GM21723 (cell line): ENCODE measurements at regions not wholly inside any gene's neighbourhood (a gene's known extent, or its start where the extent isn't known, plus 50 kb on each side); places are given as distances from the start of the nearest gene placed in this dataset.
"Not testable (repeated sequence)": the region's sequence is repeated elsewhere in the genome, so short reads cannot be mapped to it uniquely, and the experiment has no call there.

ENCODE experiments used
- ATAC-seq: cut with Tn5 transposase; IDR thresholded peaks from one replicate; pipeline ENCODE4 v1.9.1; 2021; ENCODE audit warnings: mild to moderate bottlenecking, moderate library complexity; ENCODE audit not compliant: unreplicated experiment

DNA sequence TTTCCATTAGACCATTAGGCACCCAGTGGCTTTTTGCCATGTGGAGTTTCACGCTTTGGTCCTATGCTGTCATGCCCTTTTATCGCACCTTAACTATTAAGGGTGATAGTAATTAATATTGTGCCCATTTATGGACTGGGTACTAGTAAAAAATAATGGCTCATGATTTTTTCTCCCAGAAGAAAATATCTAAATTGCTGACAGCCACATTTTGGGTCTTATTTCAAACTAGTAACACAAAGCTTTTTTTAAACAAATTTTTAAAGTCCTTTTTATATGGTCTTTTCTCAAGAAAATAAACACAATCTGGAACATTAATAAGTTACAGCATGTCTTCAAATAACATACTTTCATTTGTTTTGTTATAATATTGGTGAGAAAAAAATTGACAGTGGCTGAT lies 179.7 kb downstream of the ANKRD7 start:
- no peak for ATAC-seq

DNA sequence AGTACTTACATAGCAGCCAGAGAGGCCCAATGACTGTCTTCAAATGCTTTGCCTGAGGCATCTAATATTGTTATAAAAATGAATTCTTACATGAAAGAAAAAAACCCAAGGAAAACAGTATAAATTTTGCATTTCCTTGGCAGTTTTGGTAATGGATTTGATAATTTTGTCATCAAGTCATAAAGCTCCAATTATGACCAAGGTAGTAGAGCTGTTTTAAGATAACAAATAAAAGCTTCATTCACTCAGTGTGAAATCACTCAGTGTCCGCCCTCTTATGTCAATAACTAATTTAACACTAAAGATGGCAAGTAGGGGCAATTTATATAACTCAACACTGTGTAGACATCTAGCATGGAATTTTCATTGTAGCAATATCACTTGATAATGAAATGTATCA lies 193.9 kb downstream of the ANKRD7 start:
- no peak for ATAC-seq

GRCh38 chr7:118420888-118421287 lies 196.4 kb downstream of the ANKRD7 start:
- ATAC-seq: no peak

DNA sequence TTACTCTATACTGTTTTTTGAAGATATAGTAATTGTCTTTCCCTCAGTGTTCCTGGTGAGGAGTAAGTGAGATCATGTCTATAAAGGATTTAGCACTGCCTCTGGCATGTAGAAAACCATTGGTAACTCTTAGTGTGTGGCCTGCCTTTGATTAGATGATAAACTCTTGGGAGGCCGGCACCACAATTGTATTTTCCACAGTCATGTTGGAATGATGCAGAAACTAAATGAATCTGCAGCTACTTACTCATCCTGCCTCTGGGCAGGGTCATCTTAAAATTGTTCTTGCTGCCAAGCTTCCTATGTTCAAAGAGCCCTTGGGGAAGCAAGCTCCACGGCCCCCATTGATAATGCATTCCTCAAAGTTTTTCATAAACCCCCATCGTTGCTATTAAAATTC lies 204.6 kb downstream of the ANKRD7 start:
- no peak for ATAC-seq

DNA sequence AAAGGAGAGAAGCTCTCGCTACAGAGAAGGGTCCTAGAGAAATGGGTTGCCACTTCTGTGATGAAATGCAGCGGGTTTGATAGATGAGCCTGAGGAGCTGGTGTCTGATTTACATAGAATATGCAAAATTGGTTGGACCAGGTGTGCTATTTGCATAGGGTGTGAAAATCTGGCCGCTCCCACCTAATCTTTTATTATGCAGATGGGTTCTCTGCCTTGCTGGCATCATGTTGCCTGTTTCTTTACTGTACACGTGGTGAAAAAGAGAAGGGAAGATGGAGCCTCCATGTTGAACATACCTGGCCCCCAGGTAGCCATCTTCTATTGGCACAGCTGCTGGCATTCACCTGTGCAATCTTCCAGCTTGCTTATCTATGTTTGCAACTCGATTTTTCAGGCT lies 212.2 kb downstream of the ANKRD7 start:
- no peak for ATAC-seq

- ATAC-seq: not testable (repeated sequence)
Observed at GRCh38 chr7:118449030-118449429, 224.5 kb downstream of the ANKRD7 start.

- no peak for ATAC-seq
Observed at GRCh38 chr7:118449797-118450567, 225.5 kb downstream of the ANKRD7 start.

GRCh38 chr7:118452128-118452527 lies 227.6 kb downstream of the ANKRD7 start:
- ATAC-seq: no peak

DNA sequence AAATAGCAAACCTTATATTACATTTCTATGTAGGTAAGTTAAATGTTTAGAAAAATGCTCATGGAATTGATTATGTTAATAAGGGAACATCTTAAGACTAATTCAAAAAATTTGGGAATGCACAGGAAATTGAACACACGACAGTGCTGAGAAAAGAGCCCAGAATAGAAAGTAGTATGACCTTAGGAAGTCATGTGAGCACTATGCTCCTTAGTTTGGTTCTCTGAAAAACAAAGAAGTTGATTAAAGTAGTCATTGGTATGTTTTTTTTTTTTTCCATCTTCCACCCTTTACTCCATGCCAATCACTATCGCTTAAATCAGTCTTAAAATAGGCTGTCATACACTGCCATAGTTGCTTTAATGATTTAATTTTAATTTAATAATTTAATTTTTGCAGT lies 242.9 kb downstream of the ANKRD7 start:
- ATAC-seq: no peak

DNA sequence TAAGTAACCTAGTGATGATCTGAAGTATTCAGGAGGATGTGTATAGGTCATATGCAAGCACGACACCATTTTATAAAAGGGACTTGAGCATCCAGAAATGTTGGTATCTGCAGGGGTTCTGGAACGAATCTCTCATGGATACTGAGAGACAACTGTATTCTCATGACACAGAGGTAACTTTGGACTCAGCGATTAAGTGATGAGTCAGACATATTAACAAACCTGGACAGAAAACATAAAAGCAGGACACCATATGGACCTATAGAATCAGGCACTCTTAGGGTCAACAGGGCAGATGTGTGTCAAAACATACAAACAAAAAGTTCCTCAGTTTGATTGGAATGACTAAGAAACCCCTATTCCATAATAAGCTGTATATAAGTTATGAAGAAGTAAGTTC lies 248.1 kb downstream of the ANKRD7 start:
- ATAC-seq: no peak

DNA sequence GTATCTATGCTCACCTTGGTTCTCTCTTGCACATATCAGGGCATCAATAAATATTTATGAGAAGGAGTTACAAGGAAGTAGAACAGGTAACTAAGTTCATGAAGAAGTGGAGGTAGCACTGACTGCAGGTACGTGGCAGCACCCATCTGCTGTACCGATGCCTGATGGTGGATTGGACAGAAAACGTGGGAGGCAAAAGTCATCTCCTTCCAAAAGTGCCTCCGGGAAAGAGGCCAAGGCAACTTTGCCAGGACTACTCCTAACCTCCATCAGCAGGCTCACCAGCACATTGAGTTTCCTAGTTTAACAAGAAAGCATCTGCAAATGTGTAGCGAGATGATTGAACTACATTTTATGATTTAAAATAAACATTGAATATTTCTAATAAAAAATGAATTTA lies 248.8 kb downstream of the ANKRD7 start:
- no peak for ATAC-seq

DNA sequence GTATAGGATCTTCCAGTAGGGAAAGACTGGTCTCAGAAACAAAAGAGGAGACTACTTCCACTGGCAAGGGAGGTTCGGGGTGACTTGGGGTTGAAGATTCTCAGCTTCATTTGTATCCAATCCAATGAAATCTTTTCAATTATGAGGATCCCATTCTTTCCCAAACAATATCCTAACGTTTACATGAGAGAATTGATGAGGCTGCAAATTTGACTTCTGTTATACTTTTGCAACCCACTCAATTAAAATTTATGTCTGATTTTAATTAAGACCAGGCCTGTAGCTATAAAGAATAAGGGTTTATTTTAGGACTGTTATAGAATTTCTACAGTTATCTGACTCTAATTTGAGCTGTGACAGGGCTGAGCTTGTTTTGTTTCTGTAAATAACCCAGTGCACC lies 251.5 kb downstream of the ANKRD7 start:
- no peak for ATAC-seq

GRCh38 chr7:118477036-118477435 lies 252.5 kb downstream of the ANKRD7 start:
- ATAC-seq: no peak

- no peak for ATAC-seq
Observed at GRCh38 chr7:118478236-118478635, 253.7 kb downstream of the ANKRD7 start.

DNA sequence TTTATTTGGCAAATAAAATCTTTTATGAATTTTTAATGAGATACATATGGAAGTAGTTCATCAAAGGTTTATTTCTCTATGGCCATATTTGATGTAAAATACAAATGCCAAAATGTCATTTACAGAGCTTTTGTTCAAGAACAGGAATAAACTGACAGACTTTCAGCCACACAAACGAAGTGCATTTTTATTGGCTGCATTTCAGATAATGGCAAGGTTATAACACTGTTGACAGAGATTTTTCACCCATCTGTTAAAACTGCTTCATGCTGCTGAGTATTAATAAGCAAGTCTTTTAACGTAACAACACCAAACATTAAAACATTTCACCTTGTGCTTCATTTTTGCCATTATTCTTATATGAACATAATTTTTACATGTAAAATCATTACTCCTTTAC lies 254.4 kb downstream of the ANKRD7 start:
- no peak for ATAC-seq

DNA sequence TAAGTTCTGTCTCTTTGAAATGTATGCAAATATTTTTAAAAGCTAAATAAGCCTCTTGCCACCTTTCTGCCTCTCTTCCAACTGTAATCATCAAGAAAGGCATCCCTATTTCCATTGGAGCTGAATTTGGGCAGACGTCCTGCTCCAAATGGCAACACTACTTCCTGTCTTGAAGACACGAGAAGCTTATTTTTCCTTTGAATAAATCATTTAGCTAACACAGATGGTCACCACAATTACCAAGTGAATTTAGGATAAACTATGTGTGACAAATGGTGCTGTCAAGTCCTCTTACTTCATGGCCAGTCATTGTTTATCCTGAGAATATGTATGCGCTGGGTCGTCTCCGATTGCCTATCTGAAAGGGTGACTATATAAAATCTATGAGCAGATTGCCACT lies 268.0 kb downstream of the ANKRD7 start:
- ATAC-seq: no peak

- no peak for ATAC-seq
Observed at GRCh38 chr7:118496138-118496644, 271.7 kb downstream of the ANKRD7 start.

DNA sequence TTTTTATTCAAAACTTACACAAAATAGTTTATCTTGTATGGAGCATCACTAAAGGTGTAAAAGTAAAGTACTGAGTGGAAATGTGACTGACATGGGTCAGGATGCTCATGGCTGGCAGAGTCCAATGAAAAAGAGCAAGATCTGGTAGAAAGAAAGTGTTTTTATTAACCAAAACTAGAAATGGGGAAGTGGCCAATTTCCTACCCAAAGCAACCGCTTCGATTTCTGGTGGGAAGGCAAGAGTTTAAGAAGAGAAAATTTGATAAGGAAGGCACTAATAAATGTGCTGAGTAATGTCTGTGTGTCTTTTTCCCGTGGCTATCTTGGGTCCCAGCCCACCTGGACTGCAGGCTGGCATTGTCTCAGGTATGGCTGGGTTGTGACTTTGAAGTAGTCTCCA lies 277.7 kb downstream of the ANKRD7 start:
- ATAC-seq: no peak

GRCh38 chr7:118511146-118511545 lies 286.6 kb downstream of the ANKRD7 start:
- no peak for ATAC-seq

DNA sequence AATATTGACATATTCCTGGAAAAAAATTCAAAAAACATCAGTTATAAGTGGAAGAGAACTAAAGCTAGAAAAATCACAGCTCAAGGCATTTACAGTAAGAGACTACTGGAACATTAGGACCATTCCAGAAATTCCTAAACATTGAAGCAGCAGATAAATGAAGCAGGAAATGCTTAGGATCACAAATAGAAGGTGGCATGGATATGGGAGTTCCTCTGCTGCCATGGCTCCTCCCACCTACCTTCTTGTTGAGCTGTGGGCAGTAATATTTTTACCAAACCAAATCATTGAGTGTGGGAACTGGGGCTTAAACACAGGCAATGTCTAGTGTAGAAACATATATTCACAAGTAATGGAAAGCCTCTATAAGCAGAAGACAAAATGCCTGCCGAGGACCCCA lies 292.8 kb downstream of the ANKRD7 start:
- no peak for ATAC-seq

DNA sequence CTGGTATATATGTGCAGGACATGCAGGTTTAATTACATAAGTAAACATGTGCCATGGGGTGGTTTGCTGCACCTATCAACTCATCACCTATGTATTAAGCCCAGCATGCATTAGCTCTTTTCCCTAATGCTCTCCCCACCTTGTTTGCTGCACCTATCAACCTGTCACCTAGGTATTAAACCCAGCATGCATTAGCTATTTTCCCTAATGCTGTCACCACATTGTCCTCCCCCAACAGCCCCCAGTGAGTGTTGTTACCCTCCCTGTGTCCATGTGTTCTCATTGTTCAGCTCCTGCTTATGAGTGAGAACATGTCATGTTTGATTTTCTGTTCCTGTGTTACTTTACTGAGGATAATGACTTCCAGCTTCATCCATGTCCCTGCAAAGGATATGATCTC lies 300.5 kb downstream of the ANKRD7 start:
- no peak for ATAC-seq

- ATAC-seq: no peak
Observed at GRCh38 chr7:118531566-118531965, 307.1 kb downstream of the ANKRD7 start.

GRCh38 chr7:118559207-118559606 lies 334.7 kb downstream of the ANKRD7 start:
- no peak for ATAC-seq
